Frontal cortex (tissue), 3 donors: ENCODE measurements at regions not wholly inside any gene's neighbourhood (a gene's known extent, or its start where the extent isn't known, plus 50 kb on each side); places are given as distances from the start of the nearest gene placed in this dataset.
"Not testable (repeated sequence)": the region's sequence is repeated elsewhere in the genome, so short reads cannot be mapped to it uniquely, and the experiment has no call there.

Experiments used
- DNase-seq, 2 donors: peaks; one replicate each; pipeline ENCODE4 v3.0.0; 2012; ENCODE audit warnings: low spot score in 2 of 2
- FAIRE-seq: peaks from 2 replicates; lab custom pipeline; 2012; peaks lifted over from hg19 to GRCh38; lab: Jason Lieb, UNC
- donor health status: control.
- donor health status: control.
- donor health status: control.

GRCh38 chr7:138169441-138169851 lies 93.2 kb downstream of the AKR1D1 start:
- FAIRE-seq (no peak), DNase-seq (no peak)

GRCh38 chr7:138170298-138170697 lies 94.0 kb downstream of the AKR1D1 start:
- no peak for FAIRE-seq
- DNase-seq = no peak

- FAIRE-seq (no peak), DNase-seq (no peak)
Observed at GRCh38 chr7:138170959-138171703, 94.9 kb downstream of the AKR1D1 start.

- DNase-seq (no peak), FAIRE-seq (no peak)
Observed at GRCh38 chr7:138173548-138173947, 97.3 kb downstream of the AKR1D1 start.

- no peak for FAIRE-seq
- no peak for DNase-seq
Observed at GRCh38 chr7:138176060-138176459, 99.8 kb downstream of the AKR1D1 start.

GRCh38 chr7:138184191-138184590 lies 107.9 kb downstream of the AKR1D1 start:
- no peak for FAIRE-seq
- no peak for DNase-seq

GRCh38 chr7:138185132-138185908 lies 109.1 kb downstream of the AKR1D1 start:
- DNase-seq = no peak
- no peak for FAIRE-seq

GRCh38 chr7:138186951-138187351 lies 110.7 kb downstream of the AKR1D1 start:
- DNase-seq = peak in 1 of 2 donors; percentile 13

GRCh38 chr7:138188290-138188858 lies 112.1 kb downstream of the AKR1D1 start:
- no peak for FAIRE-seq
- no peak for DNase-seq

More at GRCh38 chr7:138186951-138187351, 110.7 kb downstream of the AKR1D1 start:
- FAIRE-seq = no peak

- FAIRE-seq (no peak), DNase-seq (no peak)
Observed at GRCh38 chr7:138194567-138194966, 118.3 kb downstream of the AKR1D1 start.

GRCh38 chr7:138195151-138195571 lies 118.9 kb downstream of the AKR1D1 start:
- no peak for FAIRE-seq
- DNase-seq = no peak

- DNase-seq, FAIRE-seq: not testable (repeated sequence)
Observed at GRCh38 chr7:138196503-138196946, 120.3 kb downstream of the AKR1D1 start.

- no peak for FAIRE-seq
- no peak for DNase-seq
Observed at GRCh38 chr7:138196971-138197896, 121.0 kb downstream of the AKR1D1 start.

GRCh38 chr7:138204285-138204981 lies 128.2 kb downstream of the AKR1D1 start:
- no peak for FAIRE-seq
- no peak for DNase-seq

- DNase-seq = no peak
- FAIRE-seq = no peak
Observed at GRCh38 chr7:138204982-138205298, 128.7 kb downstream of the AKR1D1 start.

GRCh38 chr7:138205614-138206150 lies 129.4 kb downstream of the AKR1D1 start:
- FAIRE-seq (no peak), DNase-seq (no peak)

- no peak for FAIRE-seq
- DNase-seq = no peak
Observed at GRCh38 chr7:138207555-138207971, 131.3 kb downstream of the AKR1D1 start.

GRCh38 chr7:138208142-138208570 lies 131.9 kb downstream of the AKR1D1 start:
- DNase-seq (no peak), FAIRE-seq (no peak)

- no peak for DNase-seq
- FAIRE-seq = no peak
Observed at GRCh38 chr7:138208864-138209263, 132.6 kb downstream of the AKR1D1 start.
